ENCODE measurements at regions not wholly inside any gene's neighbourhood (a gene's known extent, or its start where the extent isn't known, plus 50 kb on each side); places are given as distances from the start of the nearest gene placed in this dataset.

- H3K27ac ChIP-seq = no peak overlapping the region
- no peaks in the 10 kb centered on the region for H3K4me1 ChIP-seq
- H3K36me3 ChIP-seq = no peaks in the 10 kb centered on the region
- no peak for DNase-seq (ENCODE audit: low spot score)
- no peaks in the 10 kb centered on the region for H3K9me3 ChIP-seq
- TF ChIP-seq, protein P1, sequence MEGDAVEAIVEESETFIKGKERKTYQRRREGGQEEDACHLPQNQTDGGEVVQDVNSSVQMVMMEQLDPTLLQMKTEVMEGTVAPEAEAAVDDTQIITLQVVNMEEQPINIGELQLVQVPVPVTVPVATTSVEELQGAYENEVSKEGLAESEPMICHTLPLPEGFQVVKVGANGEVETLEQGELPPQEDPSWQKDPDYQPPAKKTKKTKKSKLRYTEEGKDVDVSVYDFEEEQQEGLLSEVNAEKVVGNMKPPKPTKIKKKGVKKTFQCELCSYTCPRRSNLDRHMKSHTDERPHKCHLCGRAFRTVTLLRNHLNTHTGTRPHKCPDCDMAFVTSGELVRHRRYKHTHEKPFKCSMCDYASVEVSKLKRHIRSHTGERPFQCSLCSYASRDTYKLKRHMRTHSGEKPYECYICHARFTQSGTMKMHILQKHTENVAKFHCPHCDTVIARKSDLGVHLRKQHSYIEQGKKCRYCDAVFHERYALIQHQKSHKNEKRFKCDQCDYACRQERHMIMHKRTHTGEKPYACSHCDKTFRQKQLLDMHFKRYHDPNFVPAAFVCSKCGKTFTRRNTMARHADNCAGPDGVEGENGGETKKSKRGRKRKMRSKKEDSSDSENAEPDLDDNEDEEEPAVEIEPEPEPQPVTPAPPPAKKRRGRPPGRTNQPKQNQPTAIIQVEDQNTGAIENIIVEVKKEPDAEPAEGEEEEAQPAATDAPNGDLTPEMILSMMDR (IDR thresholded peaks at IDR 0.05) = no peak
- no peak overlapping the region for H3K4me3 ChIP-seq
- no peaks in the 10 kb centered on the region for H3K27me3 ChIP-seq
Measured at GRCh38 chr17:14482715-14483114, 181.8 kb downstream of the HS3ST3B1 start.

DNA sequence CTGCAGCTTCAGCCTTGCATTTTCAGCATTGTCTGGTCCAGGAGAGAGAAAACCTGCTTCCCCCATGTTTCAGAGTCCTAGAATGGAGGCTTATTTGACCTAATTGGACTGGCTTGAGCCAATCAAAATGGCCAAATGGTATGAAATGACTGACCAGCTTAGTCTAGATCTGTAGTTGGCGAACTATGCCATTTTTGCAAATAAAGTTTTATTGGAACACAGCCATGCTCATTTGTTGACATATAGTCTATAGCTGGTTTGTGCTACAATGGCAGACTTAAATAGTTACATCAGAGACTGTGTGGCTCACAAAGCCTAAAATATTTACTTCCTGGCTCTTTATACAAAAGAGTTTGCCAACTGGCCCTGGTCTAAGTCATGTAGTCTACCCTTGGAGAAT lies 180.8 kb downstream of the HS3ST3B1 start:
- no peaks in the 10 kb centered on the region for H3K9me3 ChIP-seq
- no peaks in the 10 kb centered on the region for H3K27me3 ChIP-seq
- TF ChIP-seq, protein P1 (IDR thresholded peaks at IDR 0.05) = no peak
- no peak for DNase-seq (ENCODE audit: low spot score)
- H3K36me3 ChIP-seq = no peaks in the 10 kb centered on the region
- H3K4me3 ChIP-seq = no peak overlapping the region
- no peaks in the 10 kb centered on the region for H3K4me1 ChIP-seq
- H3K27ac ChIP-seq = no peak overlapping the region

DNA sequence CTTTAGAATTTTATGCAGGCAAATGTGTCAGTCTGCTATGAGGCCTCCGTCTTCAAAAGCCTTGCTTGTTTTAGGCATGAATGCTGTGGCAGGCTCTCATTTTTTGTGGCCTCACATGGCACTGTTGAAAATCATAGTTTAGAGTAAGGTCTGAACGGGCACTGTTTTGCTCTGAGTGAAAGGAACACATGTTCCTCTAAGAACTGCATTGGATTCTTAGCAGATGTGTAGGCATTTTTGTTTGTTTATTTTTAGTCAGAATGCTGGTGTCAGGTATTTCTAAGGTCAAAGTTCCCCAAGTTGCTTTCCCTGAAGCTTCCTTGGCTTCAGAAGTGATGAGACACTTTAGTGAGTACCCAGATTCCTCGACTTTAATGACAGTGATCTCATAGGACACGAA lies 173.7 kb downstream of the HS3ST3B1 start:
- TF ChIP-seq, protein P1 (IDR thresholded peaks at IDR 0.05) = no peak
- no peaks in the 10 kb centered on the region for H3K36me3 ChIP-seq

GRCh38 chr17:14471052-14471451 lies 170.2 kb downstream of the HS3ST3B1 start:
- DNase-seq (ENCODE audit: low spot score) = no peak
- TF ChIP-seq, protein P1 (IDR thresholded peaks at IDR 0.05) = no peak
- Histone ChIP-seq H3K27me3 (no peaks in the 10 kb centered on the region), H3K4me1 (no peaks in the 10 kb centered on the region), H3K9me3 (no peaks in the 10 kb centered on the region), H3K36me3 (no peaks in the 10 kb centered on the region), H3K27ac (no peak overlapping the region), H3K4me3 (no peak overlapping the region)

More for the DNA sequence above, 173.7 kb downstream of the HS3ST3B1 start:
- Histone ChIP-seq H3K27me3 (no peaks in the 10 kb centered on the region), H3K9me3 (no peaks in the 10 kb centered on the region), H3K4me1 (no peaks in the 10 kb centered on the region), H3K4me3 (no peak overlapping the region), H3K27ac (no peak overlapping the region)
- DNase-seq (ENCODE audit: low spot score) = no peak

DNA sequence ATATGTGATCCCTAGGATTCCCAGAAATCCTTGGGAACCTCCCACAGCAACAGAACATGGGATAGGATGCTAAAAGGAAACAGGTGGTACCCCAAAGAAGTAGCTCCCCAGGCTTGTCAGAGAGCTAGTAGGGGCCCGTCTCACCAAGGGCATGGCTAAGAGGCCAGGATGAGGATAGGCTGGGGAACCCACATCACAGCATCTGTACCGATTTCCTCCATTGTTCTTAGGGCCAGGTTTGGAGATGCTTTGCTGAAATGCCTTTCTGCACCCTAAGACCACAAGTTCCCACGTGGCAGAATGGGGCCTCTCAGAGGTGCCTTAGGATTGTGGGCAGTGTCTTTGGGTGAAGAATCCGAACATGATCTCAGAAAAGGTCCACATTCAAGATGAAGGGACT lies 169.5 kb downstream of the HS3ST3B1 start:
- Histone ChIP-seq H3K36me3 (no peaks in the 10 kb centered on the region), H3K27me3 (no peaks in the 10 kb centered on the region), H3K4me3 (no peak overlapping the region), H3K27ac (no peak overlapping the region), H3K4me1 (no peaks in the 10 kb centered on the region), H3K9me3 (no peaks in the 10 kb centered on the region)
- TF ChIP-seq, protein P1 (IDR thresholded peaks at IDR 0.05) = no peak
- DNase-seq (ENCODE audit: low spot score) = no peak

GRCh38 chr17:14469971-14470370 lies 169.1 kb downstream of the HS3ST3B1 start:
- H3K4me3 ChIP-seq = no peak overlapping the region
- no peaks in the 10 kb centered on the region for H3K36me3 ChIP-seq
- H3K27me3 ChIP-seq = no peaks in the 10 kb centered on the region
- no peak for DNase-seq (ENCODE audit: low spot score)
- H3K27ac ChIP-seq = no peak overlapping the region
- no peaks in the 10 kb centered on the region for H3K4me1 ChIP-seq
- TF ChIP-seq, protein P1 (IDR thresholded peaks at IDR 0.05) = no peak
- no peaks in the 10 kb centered on the region for H3K9me3 ChIP-seq
